GM21515 (cell line): ENCODE measurements at regions not wholly inside any gene's neighbourhood (a gene's known extent, or its start where the extent isn't known, plus 50 kb on each side); places are given as distances from the start of the nearest gene placed in this dataset.

Experiments
- ATAC-seq: cut with Tn5 transposase; IDR thresholded peaks from one replicate; pipeline ENCODE4 v1.9.1; 2021; ENCODE audit not compliant: unreplicated experiment

- ATAC-seq, result no peak
Measured at GRCh38 chr15:62953021-62953420, 89.5 kb upstream of the TPM1 start.

GRCh38 chr15:62953496-62954045 lies 89.0 kb upstream of the TPM1 start:
- ATAC-seq, result no peak

DNA sequence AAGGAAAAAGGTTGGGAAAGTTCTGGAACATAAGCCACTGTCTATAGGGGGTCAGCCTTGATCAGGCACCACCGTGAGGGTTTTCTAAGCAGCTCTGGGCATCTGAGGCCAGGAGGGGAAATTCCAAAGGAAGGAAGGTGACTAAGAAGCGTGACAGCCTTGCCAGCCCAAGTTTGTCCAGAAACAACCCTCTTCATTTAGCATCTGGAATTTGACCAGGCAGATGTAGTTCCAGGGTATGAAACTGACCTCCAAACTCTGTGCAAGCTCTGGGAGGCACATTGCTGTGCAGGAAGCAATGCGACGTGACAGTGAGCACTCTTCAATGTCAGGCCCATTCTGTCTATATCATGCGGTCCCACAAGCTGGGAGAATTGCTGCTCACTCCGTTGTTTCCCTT lies 85.4 kb upstream of the TPM1 start:
- ATAC-seq, result no peak

- ATAC-seq, result no peak
Measured at GRCh38 chr15:62958528-62959363, 83.8 kb upstream of the TPM1 start.

GRCh38 chr15:62961134-62961533 lies 81.4 kb upstream of the TPM1 start:
- no peak for ATAC-seq

DNA sequence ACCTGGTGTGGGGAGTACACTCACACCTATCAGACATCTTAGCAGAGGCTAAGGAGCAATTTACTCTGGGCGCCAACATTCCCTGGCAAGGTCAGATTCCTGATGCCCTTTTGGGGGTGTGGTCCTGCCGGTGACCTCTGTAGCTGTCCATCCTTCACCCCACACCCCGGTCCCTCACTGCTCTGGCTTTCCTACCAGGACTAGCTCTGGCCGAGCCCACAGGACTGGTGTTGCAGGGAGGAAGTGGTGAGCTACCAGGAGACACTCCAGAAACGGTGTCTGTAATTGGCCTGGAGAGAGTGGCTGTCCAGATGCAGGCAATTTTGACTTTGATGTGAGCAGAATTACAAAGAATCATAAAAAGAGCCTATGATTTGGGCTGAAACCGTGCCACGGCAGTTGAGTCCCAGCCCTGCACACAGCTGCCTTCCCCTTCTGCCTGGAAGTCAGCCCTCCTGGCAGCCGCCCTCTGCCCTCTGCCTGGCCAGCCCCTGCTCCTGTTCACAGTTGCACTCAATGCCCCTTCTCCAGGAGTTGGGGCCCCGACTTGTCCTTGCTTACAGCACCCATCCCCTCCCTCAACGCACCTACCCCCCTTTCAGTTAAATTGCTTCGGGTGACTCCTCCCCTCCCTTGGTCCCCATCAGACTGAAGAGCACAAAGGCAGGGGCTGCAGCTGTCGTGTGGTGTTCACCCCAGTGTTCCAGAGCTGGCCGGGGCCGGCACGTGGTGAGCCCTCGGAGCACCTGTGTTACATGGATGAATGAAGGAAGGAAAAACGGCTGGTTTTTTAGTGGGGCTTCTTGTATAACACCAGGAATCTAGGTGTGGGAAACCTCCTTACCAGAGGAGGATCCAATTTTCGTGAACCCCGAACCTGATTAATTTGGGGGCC lies 80.2 kb upstream of the TPM1 start:
- no peak for ATAC-seq

GRCh38 chr15:62964251-62964650 lies 78.3 kb upstream of the TPM1 start:
- ATAC-seq, result no peak

GRCh38 chr15:62966294-62967078 lies 76.1 kb upstream of the TPM1 start:
- ATAC-seq, result no peak

DNA sequence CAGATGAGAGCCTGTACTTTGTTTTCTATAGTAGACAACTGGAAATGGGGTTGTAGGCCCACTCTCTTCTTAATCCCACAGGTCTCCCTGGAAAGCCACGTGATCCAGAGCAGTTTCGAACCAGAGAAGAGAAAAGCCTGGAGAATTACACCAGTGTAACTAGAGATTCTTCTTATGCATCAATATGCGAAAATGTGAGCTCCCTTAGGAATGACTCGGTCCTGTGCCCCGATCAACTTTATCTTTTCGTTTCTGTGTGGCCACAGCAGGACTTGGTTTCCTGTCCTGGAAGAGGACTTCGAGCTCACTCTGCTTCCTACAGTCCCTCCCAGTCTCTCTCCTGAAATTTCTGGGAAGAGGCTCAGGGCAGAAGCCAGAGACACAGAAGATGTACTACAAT lies 73.8 kb upstream of the TPM1 start:
- no peak for ATAC-seq

- ATAC-seq, result no peak
Measured at GRCh38 chr15:62969442-62970089, 73.0 kb upstream of the TPM1 start.

DNA sequence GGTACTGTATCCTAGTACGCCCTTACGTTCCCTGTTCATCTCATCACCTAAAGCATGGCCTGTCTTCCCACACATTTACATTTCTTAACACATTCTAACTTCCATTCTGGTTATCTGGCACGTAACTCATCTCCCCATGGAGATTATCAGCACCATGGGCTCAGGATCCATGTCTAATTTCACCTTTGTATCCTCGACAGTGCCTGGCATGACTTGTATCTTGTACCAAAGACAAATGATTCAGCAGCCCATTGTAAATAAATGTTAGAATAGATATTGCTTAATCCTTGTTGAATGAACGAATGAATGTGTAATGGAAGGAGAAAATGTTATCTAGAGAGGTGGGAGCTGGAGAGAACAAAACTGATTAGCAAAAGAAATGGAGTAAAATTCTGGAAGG lies 69.7 kb upstream of the TPM1 start:
- no peak for ATAC-seq

GRCh38 chr15:62975515-62975914 lies 67.0 kb upstream of the TPM1 start:
- ATAC-seq, result no peak

DNA sequence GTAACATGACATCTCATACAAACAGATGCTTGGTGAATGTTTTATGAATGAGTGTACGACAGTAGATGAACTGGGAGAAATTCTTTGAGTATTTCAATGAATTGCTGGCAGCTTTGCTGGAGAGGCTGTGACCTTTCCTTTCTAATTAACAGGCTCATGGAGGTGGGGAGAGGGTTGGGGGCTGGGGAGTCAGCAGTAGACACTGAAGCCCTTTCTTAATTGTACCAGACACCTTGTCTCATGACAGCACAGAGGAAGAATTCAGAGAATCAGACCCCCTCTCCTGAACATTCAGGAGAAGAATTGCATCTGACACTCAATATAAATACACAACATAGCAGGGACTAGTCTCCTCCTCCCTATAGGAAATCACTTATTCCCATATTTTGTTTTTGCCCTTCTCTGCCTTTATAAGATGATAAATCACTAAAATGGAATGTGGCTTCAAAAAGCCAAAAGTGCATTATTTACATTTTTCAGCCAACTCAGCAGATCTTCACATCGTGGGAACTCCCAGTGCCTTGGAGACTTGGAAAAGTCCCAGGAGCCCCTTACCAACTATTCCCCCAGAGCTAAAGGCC lies 66.2 kb upstream of the TPM1 start:
- ATAC-seq, result no peak

- ATAC-seq, result no peak
Measured at GRCh38 chr15:62977952-62978811, 64.4 kb upstream of the TPM1 start.

DNA sequence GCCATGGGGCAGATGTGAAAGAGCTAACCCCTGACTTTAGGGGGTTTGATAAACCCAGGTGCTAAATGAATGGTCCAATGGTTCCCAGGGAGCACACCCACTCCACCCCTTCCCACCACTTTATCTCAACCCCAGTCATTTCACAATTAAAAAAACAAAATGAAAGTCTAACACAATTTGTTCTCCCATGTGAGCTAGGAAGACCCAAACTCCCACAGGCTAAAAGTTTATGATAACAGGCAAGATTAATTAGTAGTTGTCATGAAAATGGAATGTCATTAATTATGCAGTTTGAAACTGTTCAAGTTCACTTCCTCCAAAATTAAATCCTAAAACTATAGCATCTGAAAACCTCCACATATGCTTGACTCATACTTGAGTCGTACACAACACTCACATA lies 63.3 kb upstream of the TPM1 start:
- ATAC-seq, result no peak

- no peak for ATAC-seq
Measured at GRCh38 chr15:62981071-62981470, 61.5 kb upstream of the TPM1 start.

- no peak for ATAC-seq
Measured at GRCh38 chr15:62983956-62984355, 58.6 kb upstream of the TPM1 start.

- no peak for ATAC-seq
Measured at GRCh38 chr15:62985768-62986167, 56.8 kb upstream of the TPM1 start.

DNA sequence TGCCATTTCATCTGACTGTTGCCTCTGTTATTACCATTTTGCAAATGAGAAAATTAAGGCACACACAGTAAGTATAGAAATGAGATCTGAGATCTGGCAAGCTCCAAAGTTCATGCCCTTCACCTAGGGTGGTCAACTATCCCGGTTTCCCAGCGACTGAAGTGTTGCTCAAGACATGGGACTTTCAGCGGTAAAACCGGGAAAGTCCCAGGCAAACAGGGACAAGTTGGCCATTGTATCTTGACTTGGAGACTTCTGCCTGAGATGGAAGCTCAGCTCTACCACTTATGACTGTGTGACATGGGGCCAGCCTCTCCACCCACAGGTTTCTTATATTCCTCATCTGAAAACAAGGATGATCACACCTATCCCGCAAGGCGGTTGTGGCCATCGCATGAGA lies 55.6 kb upstream of the TPM1 start:
- ATAC-seq, result no peak
